Hematopoietic multipotent progenitor cell treated with erythropoietin and hydrocortisone succinate and interleukin-3 and kit ligand, for 6 days (in vitro differentiated cells): ENCODE measurements at regions not wholly inside any gene's neighbourhood (a gene's known extent, or its start where the extent isn't known, plus 50 kb on each side); places are given as distances from the start of the nearest gene placed in this dataset.
A peak's percentile ranks its signal among the peaks of the same experiment; 100 is the strongest.

ENCODE experiments used
- DNase-seq: peaks from one replicate; pipeline ENCODE4 v3.0.0-alpha.2; 2015

DNA sequence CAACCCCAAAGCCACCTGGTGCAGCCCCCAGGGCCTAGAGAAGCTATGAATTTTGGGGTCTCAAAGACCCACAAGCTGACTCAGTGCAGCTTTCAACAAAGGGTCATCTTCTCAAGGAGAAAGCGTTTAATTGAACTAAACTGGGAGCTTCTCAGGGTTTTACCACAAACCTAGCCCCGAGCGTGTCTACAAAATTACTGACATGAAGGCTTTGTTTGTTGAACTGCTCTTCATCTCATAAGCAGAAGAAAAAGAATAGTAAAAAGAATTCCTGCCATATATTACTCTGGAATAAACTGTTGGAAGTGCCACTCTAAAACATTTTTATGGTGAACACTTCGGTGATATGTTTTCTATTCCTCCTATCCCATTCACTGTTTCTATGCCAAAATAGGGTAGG, 50.8 kb upstream of the INCENP start:
- DNase-seq = no peak

DNA sequence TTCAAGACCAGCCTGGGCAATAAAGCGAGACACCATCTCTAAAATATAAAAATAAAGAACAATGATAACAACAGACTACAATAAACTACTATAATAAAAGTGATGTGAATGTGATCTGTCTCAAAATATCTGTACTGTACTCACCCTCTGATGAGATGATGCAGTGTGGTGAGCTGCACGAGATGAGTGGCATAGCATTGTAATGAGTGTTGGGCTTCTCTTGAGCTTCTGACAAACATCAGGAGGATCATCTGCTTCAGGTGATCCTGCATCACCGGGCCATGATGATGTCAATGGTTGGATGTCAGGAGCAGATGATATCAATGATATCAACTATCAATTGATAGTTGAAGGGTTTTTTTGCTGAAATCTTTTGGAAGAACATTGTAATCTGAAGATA, 52.4 kb upstream of the INCENP start:
- DNase-seq = no peak

DNA sequence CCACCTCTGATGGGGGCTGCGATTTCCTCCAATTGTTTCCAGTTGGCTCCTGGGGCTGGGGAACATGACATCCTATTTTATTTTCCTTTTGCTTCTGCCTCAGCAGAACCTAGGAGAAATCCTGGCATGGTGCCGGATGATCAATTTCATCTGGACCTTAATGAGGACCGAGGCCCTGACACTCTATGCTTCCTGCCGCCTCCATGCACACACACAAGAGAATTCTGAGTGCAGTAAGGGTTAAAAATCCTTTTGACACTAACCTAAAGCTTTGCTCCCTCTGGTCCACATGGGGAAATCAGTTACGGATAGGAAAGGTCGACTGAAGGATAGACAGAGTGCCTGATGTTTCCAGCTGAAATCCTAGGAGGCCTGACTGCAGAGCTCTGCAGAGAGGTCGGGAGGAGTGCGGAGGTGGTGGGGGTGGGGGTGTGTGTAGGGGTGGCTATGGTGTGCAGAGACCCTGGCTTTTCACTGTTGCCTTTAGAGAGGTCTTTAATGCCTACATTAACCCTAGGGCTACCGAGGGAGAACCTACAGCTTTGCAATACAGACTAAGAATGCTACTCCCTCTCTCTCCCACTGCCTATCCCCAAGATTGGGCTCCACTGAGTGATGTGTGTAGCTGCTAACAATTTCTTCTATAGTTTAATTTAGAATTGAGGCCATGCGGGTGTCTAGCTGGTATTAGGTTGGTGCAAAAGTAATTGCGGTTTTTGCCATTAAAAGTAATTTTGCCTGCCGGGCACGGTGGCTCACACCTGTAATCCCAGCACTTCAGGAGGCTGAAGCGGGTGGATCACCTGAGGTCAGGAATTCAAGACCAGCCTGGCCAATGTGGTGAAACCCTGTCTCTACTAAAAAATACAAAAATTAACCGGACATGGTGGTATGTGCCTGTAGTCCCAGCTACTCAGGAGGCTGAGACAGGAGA, 53.6 kb upstream of the INCENP start:
- no peak for DNase-seq

DNA sequence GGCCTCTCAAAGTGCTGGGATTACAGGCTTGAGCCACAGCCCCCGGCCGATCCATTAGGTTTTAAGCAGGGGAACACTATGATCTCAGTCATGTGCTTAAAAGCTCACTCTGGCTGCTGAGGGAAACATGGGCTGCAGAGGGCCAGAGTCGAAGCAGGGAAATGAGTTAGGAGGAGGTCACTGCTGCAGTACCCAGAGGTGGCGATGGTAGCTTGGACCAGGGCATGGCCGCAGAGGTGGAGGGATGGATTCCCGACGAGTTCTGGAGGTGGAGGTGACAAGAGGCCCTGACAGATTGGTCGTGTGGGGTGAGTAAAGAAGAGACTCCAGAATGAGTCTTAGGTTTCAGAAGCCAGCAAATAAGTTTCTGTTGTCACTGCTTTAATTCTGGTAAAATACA, 54.4 kb upstream of the INCENP start:
- no peak for DNase-seq

DNA sequence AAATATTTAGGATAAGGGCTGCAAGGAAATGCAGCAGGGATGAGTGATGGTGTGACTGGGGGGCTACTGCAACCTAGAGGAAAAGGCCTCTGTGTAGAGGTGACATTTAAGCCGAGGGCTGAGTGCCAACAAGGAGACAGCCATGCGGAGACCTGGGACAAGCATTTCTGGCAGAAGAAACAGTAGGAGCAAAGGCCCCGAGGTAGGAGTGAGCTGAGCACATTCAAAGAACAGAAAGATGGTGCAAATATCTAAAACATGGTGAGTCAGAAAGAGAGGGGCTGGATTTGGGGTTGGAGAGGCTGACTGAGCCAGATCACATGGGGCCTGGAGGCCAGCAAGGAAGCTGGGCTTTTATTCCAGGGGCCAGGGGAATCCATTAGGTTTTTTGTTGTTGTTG, 55.1 kb upstream of the INCENP start:
- DNase-seq = no peak

DNA sequence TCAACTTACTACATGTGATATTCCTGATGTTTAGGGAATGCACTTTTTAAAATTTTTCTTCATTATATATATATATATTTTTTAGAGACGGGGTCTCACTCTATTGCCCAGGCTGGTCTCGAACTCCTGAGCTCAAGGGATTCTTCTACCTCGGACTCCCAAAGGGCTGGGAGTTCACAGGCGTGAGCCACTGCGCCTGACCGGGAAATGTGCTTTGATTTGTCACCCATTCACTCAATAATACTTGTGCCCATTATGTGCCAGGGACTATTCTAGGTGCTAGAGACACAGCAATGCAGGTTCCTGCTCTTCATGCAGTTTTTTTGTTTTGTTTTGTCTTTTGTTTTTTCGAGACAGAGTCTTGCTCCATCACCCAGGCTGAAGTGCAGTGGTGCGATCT, 56.1 kb upstream of the INCENP start:
- DNase-seq = no peak

DNA sequence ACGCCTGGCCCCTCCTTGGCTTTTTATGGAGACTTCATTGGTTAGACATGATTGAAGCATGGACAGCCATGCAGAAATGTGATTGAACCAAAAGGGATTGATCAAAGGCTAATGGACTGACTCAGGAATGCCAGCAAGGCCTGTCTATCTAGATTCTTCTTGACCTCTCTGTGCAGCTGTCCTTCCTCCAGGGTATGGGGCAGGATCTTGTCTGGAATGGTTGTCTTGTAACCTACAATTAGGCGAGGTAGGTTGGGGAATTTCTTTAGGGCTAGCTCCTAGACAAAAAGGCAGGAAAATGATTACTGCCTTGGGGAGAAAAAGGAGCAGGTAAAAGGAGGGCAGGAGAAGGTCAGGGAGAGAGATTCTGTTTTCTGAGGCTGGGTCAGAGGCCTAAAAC, 59.6 kb upstream of the INCENP start:
- DNase-seq = no peak

DNA sequence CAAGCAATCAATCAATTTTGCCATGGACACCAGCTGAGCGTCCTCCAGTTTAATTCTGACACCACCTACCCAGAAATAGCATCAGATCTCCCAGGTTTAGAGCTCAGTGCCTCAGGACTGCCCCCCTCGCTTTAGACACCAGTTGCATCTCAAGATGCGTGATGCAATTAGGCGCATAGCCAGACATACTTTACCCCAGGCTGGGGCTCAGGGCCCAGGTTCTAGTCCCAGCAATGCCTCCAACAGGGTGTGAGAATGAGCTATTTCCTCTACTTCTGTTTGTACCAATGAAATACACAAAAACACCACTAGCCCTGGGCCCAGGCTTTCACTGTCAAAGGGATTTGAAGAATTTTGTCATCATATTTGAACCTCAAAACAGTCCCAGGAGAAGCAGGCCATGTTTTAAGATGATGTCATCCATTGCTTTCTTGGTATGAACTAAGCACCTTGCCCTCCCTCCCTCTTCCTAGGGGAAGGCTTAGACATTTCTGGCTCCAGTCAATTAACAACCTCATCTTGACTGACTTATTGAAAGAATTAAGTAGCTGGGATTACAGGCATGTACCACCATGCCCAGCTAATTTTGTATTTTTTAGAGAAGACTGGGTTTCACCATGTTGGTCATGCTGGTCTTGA, 61.5 kb upstream of the INCENP start:
- no peak for DNase-seq

DNA sequence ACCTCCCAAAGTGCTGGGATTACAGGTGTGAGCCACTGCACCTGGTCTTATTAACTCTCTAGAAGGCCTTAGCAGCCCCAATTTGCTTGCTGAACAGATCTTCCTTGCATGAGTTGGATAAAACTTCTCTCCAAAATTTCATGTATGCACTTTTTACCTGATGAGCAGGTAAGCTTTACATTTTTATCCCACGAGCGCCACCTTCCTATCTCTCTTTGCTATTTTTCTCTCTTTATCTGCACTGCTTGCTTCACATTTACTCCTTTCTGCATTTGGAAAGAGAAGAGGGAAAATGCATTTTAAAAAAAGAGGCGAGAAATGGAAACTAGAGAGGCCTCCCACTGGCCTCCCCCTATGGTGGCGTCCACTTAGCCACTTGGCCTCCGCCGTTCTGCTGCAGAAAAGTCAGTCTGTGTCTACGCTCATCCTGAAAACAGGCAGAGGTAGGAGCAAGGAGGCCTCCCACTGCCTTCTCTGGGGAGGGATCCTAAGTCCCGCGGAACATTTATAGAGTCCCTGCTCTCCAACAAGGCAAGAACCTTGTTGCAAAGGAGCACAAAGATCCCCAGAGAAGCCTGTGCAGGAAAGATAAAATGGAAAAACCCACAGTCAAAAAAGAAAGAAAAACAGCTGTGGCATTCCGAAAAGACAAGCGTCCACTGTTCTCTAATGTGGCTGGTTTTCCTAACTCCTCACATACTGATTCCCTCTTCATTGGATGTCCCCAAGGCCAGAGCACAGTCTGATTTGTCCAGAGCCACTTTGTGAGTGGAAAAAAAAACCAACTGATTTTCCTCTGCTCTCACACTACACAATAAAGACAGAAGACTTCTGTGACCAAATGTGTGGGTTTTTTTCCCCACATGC, 62.2 kb upstream of the INCENP start:
- DNase-seq = no peak

DNA sequence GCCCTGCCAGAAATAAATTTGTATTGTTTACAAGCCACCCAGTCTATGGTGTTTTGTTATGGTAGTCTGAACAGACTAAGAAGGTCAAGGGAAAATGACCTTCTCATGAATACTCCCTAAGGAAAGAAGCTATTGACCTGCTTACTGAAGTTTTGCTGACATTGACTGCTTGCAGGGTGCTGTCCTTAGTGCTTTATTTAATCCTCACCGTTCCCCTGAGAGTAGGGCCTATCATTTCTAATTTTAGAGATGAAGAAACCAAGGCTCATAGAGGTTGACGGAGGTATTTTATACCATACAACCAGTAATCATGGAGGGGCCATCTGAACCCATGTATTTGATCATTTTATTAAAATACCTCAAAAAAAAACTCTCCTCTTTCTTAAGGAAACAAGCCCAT, 66.7 kb upstream of the INCENP start:
- DNase-seq = no peak

DNA sequence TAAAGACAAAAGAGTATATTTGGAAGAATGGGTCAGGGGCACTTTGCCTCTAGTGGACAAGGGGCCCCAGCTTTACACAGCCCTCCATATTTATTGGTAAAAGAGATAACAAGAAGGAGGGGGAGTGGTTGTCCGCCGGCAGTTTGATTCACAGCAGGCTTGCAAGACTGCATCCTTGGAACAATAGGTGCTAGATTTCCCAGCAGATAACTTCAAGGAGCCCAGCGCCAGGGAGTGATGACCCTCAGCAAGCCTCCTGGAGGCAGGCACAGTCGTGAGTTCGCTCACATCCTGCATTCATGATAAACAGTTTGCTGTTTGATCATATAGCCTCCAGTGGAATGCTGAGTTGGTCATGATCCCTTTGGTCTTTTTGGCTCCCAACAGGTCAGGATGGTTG, 67.8 kb upstream of the INCENP start:
- no peak for DNase-seq

DNA sequence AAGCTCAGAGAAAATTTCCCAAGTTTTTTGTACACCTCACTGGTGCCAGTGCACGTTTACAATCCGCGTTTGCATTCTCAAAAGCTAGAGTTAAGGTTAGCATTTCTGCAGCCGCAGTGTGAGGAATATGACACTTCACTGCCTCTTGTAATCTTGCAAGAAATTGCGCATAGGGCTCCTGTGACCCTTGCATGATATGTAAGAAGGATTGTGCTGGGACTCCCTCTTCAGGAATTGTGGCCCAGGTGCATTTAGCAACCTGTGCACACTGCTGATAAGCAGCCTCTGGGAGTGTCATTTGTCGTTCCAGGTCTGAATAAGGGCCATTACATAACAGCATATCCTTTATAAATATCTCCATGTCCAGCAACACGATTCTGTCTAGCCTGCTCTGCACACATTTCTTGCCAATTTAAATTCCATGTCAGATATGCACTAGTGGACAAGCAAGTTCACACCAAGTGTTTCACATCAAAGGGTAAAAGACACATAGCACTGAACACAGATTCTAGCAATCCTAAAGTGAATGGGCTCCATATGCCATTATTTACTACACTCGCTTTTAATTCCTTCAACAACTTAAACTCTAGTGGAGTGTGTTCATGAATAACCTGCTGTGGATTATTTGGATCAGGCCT, 69.2 kb upstream of the INCENP start:
- peak; percentile 73 for DNase-seq

DNA sequence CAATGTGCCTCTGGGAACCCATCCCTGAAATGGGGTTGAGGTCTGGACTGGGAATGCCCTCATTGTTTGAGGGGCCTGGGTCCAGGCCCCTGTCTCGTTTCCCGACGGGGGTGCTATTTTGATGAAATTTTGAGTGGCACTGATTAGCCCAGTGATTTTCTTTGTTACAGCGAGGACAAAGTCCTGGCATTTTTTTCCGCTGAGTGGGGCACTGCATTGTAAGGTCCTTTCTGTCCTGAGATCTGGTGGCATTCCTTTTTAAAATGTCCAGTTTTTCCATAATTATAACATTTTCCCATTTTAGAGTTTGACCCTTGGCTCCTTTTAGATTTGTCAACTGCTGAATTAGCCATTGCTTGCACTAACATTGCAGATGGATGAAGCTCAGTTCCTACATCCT, 69.7 kb upstream of the INCENP start:
- DNase-seq = no peak

DNA sequence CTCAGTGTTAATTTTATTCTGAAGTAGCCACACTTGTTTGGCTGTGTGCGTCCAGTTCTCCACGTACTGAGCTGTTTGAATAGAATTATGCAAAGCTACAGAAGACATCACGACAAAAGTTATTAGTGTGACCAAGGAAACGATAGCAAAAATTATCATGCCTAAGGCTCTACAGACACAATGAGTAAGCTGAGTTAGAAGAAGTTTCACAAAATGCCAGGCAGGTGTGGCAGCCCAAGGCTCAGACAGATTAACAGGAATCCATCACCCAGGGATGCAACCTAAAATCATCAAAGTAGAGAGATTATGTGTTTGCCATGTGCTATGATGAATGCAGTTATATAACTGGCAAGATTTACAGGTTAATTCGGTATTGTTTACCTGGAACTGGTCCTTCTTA, 73.1 kb upstream of the INCENP start:
- no peak for DNase-seq

DNA sequence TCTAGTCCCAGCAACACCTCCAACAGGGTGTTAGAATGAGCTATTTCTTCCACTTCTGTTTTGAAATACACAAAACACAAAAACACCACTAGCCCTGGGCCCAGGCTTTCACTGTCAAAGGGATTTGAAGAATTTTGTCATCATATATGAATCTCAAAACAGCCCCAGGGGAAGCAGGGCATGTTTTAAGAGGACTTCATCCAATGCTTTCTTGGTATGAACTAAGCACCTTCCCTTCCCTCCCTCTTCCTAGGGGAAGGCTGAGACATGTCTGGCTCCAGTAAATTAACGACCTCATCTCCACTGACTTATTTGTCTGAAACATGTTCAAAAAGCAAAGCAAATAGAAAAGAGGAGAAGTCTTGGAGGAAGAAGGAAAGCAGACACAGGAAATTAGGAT, 75.7 kb upstream of the INCENP start:
- DNase-seq = no peak

DNA sequence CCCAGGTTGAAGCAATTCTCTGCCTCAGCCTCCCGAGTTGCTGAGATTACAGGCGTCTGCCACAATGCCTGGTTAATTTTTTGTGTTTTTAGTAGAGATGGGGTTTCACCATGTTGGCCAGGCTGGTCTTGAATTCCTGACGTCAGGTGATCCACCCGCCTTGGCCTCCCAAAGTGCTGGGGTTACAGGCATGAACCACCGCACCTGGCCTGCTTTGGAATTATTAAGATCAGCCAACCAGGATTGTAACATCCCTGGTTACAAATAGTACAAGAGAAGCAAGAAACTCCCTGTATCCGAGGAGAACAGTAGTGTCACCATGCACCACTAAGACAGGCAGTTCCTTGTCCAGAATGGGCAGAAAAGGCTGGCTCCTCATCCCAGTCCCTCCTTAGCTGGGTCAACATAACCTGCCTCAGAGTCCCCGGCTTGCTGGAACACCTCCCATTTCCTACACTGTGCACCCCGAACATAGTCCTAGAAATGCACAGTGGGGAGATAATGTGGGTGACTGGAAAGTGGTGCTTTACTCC, 77.2 kb upstream of the INCENP start:
- DNase-seq = no peak

DNA sequence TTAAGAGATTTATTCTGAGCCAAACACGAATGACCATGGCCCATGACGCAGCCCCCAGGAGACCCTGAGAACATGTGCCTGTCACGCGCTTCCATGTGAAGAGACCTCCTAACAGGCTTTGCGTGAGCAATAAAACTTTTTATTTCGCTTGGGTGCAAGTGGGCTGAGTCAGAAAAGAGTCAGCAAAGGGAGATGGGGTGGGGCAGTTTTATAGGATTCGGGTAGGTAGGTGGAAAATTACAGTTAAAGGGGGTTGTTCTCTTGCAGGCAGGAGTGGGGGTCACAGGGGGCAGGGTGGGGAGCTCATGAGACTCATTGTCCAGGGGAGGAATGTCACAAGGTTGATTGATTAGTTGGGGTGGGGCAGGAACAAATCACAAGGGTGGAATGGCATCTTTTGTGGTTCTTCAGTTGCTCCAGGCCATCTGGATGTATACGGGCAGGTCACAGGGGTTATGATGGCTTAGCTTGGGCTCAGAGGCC, 77.2 kb upstream of the FTH1 start:
- DNase-seq = no peak

DNA sequence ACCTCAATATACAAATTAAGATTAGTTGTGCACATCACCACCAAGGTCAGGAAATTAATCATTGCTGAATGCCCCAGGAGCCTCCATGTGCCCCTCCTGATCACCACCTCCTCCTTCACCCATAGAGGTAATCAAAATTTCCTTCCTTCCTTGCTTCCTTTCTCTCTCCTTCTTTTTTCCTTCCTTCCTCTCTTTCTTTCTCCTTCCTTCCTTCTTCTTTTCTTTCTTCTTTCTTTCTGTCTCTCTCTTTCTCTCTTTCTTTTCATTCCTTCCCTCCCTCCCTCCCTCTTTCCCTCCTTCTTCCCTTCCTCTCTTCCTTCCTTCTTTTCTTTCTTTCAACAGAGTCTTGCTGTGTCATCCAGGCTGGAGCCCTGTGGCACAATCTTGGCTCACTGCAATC, 67.9 kb upstream of the FTH1 start:
- no peak for DNase-seq

DNA sequence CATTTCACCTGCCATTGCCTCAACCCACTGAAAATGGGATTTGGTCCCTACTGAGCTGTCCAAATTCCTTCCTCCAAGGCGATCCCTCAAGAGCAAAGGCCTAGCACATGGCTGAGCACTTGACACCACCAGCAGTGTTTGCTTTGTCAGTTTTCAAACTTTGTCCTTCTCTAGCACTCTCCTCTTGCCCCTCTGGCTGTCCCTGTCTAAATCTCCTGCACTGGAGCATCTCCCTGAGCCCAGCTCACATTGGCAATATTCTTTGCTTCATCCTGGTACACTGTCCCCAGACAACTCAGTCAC, 66.6 kb upstream of the FTH1 start:
- DNase-seq = no peak

DNA sequence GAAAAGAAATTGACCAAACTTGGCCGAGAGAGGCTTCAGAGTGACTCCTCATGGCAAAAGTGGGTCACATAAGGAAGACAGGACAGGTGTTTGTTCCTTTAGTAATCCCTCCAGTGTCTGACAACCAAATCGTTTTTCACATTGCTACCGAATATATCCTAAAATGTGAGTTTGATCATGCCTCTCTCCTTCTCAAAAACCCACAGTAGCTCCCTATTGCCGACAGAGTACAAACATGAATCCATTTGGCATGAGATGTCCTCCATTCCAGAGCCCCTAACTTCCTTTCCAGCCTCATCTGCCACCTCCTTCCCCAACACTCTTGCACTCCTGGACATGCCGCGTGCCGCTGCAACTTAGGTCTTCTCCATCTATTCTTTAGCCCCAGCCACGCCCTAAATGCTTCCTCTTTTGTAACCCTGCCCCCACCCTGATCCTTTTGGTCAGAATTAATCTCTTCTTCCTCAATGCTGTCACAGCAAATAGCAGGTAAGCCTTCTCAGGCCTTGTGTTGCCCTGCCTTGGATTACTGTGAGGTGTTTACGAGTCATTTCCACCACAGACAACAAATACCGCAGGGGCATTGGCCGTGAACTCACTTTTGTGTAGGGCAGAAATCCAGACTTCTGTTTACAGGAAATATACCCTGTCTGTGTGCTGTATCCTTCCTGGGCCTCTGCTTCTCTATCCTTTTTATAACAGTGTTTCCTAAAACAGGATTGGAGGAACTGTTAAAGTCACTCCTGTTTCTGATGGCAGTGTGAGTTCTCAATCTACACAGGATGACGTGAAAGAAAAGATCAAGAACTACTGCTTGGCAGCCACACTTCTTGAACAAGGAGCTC, 66.0 kb upstream of the FTH1 start:
- no peak for DNase-seq

DNA sequence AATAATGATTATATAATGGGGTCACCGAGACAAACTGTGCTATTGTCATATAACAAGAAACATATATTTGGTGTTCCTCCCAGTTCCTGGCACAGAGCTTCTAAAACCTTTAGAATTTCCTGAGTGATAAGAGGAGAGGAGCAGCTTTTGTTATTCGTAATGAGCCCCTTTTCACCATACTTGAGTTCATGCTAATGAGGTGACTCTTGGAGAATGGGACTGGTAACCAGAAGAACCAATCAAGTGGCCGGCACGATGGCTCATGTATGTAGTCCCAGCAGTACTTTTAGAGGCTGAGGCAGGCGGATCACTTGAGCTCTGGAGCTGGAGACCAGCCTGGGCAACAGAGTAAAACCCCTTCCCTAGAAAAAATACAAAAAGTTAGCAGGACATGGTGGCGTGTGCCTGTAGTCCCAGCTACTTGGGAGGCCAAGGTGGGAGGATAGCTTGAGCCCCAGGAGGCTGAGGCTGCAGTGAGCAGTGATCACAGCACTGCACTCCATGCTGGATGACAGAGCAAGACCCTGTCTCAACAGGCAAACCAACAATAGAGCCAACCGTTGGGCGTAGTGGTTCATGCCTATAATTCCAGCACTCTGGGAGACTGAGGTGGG, 62.7 kb upstream of the FTH1 start:
- no peak for DNase-seq
